Caki2 (cell line): ENCODE measurements at regions not wholly inside any gene's neighbourhood (a gene's known extent, or its start where the extent isn't known, plus 50 kb on each side); places are given as distances from the start of the nearest gene placed in this dataset.

Experiments
- DNase-seq: peaks from one replicate; pipeline ENCODE4 v3.0.0-alpha.2; 2015; ENCODE audit warnings: low read depth
- in situ Hi-C: cut with HindIII; loops from 2 replicates; pipeline ENCODE4 v1.10.0; 2016; ENCODE audit warnings: low sequenced_read_pairs, low pct_unique_long_range_greater_than_20kb, mixed read lengths

DNA sequence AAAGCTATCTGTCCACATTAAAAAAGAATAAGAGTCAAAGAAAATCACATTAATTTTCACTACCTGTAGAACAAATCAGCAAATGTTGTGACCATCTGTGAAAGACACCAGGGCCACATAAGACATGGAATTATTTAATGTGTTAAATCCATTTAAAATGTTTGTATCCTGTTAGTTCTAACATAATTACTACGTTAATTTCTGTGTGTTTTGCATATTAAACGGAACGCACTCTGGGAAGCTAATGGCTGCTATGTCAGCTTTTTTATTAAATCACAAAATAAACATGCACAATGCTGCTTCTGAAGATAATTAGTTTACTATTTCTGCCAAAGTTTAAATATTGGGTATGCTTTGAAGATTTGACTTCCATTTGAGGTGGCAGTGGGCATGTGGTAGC, 1061.2 kb downstream of the CDH11 start:
- in situ Hi-C loops = no loop called here
- no peak for DNase-seq

DNA sequence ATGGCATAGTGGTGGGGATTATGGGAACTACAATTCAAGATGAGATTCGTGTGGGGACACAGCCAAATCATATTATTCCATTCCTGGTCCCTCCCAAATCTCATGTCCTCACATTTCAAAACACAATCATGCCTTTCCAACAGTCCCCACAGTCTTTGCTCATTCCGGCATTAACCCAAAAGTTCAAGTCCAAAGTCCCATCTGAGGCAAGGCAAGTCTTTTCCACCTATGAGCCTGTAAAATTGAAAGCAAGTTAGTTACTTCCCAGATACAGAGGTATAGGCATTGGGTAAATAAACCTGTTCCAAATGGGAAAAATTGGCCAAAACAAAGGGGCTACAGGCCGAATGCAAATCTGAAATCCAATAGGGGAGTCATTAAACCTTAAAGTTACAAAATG, 1063.2 kb downstream of the CDH11 start:
- in situ Hi-C loops = no loop called here

DNA sequence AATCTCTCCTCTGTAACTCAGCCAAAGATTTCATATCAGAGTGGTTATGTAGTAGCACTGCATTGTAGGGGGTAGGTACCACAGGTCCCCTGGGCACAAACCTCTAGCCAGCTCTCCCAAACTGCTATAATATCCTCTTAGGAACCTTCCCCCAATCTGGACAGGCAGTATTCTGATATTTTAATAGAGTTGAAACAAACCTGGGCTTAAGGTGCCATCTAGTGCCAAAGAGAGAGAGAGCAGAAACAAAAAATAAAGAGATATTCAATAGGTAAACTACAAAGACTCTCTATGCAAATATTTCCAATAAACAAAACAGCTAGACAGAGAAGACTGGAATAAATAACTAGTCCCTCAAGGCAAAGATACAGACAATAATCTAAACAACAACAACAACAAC, 1070.0 kb downstream of the CDH11 start:
- DNase-seq = peak; percentile 19
- in situ Hi-C loops = no loop called here

More for the DNA sequence above, 1063.2 kb downstream of the CDH11 start:
- DNase-seq = no peak

GRCh38 chr16:64047878-64048277, 1074.0 kb downstream of the CDH11 start:
- in situ Hi-C loops = no loop called here
- DNase-seq = no peak

DNA sequence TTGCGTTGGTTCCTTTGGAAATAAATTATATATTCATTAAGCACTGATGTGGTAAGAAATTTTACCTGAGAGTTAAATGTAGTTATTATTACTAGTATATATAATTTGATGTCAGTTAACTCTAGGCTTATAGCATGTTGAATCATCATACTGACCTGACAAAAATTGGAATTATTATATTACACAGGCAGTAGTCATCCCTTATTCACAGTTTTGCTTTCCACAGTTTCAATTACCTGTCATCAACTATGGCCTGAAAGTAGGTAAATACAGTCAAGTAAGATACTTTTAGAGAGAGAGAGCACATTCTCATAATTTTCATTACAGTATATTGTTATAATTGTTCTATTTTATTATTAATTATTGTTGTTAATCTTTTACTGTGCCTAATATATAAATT, 1074.7 kb downstream of the CDH11 start:
- no peak for DNase-seq
- in situ Hi-C loops = no loop called here

DNA sequence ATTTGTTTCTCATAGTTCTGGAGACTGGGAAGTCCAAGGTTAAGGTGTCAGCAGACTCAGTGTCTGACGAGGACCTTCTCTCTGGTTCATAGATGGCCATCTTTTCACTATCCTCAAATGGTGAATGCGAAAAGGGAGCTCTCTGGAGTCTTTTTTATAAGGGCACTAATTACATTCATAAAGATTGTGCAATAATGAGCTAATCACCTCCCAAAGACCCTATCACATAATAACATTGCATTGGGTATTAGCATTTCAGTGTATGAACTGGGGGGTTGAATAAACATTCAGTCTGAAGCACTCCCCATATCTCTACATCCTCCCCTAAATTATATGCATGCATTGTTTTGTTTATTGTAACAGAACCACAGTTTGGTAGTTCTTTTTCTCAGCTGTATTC, 1086.5 kb downstream of the CDH11 start:
- DNase-seq = no peak
- in situ Hi-C loops = no loop called here

- in situ Hi-C loops = no loop called here
- DNase-seq = no peak
These were observed 1102.5 kb downstream of the CDH11 start for GRCh38 chr16:64019339-64019738.

- in situ Hi-C loops = no loop called here
- DNase-seq = no peak
These were observed 1104.1 kb downstream of the CDH11 start for GRCh38 chr16:64017796-64018195.

DNA sequence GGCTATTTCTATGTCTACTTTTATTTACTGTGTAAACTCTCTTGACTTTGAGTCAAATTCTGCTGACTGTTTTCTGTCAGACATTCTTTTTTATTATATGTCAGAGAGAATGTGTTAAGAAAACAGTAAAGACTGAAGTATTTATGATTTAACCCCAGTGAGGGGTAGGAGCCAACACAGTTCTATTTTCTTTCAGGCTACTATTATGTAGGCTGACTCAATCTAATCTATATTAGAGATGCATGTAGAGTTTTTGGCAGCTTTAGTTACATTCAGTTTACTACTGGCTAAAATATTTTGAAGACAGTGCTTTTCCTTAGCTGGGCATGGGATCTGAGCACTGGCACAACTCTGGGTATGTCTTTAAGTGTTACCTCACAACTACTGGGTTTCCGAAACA, 1108.0 kb downstream of the CDH11 start:
- no peak for DNase-seq
- in situ Hi-C loops = no loop called here

DNA sequence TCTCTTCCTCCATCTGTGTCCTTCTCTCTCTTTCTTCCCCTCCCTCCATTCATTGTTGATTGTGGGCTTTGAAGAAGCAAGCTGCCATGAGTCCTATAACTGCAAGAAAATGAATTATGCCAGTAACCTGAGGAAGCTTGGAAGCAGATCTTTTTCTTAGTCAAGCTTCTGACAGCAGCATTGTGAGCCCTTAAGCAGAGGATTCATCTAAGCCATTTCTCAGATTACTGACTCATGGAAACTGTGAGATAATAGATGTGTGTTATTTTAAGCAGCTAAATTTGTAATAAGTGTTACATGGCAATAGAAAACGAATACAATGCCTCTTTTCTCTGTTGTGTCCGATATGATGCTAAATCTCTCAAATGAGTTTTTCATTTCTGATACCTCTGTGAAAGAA, 1109.7 kb downstream of the CDH11 start:
- DNase-seq = no peak
- in situ Hi-C loops = no loop called here

- in situ Hi-C loops = no loop called here
These were observed 1110.2 kb downstream of the CDH11 start for GRCh38 chr16:64011650-64012049.

DNA sequence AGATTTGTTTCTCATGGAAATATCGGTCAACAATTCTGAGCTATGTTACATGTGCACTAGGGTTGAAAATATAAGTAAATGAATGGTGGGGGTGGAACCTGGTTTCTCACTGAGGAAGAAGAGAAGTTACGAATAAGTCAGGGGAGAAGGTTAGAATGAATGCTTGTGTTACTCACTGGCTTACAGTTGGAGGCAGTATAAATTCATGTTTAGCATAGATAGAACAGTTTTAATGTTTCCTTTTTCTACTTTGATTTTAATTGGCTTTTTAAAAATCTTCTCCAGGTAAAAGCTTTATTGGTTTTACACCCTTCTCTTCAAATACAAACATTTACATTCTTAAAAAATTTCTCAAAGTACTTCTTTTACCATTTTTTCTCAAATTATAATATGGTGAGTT, 1113.7 kb downstream of the CDH11 start:
- in situ Hi-C loops = no loop called here
- no peak for DNase-seq

More at GRCh38 chr16:64011650-64012049, 1110.2 kb downstream of the CDH11 start:
- no peak for DNase-seq

DNA sequence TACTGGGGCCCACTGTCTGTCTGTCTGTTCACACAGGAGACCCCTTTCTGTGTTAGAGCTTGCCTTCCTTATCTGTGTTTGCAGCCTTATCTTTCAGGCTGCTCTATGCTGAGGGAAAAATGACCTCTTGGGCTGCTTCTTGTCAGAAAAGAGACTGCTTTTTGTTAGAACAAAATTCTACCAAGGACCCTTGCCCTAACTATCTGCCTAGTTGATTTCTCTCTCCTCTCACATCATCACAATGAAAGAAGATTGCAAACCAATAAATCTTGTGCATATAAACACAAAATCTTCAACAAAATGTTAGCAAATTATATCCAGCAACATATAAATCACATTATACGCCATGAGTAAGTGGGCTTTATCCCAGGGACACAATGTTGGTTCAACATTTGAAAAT, 1117.7 kb downstream of the CDH11 start:
- DNase-seq = no peak
- in situ Hi-C loops = no loop called here

DNA sequence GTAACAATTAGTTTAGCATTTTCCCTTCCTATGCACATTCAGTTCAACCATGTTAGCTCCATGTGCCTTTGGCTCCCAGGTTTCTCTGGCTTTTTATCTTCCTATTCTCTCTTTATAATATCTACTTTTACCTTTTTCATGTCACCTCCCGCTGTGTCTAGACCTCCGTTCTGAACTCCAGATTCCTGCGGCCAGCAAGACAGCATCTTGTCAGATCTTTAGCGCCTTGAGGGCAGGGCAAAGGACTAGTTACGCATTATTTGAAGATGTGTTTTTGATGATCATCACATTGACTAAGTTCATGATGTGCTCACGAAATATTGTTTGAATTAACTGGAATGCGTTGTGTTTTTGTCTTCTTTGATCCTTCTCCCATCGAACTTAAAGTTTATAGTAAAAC, 1126.8 kb downstream of the CDH11 start:
- DNase-seq = no peak
- in situ Hi-C loops = no loop called here

DNA sequence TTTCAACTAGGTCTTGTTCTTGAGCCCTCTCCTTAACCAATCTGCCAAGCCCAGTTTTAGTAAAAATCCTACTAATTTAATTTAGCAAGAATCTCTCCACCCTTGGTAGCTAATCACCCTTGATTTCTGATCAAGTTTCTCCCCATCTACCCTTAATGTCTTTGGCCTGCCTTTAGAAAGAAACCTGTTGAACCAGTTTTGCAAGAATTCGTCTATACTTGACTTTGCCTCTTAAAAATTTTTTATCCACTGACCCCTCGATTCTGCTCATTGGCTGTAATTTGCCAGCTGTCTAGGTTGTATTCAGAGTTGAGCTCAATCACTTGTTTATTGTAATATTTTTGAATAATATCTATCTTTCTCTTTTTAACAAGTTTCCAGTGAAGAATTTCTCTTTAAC, 1138.5 kb downstream of the CDH11 start:
- in situ Hi-C loops = no loop called here
- DNase-seq = no peak

DNA sequence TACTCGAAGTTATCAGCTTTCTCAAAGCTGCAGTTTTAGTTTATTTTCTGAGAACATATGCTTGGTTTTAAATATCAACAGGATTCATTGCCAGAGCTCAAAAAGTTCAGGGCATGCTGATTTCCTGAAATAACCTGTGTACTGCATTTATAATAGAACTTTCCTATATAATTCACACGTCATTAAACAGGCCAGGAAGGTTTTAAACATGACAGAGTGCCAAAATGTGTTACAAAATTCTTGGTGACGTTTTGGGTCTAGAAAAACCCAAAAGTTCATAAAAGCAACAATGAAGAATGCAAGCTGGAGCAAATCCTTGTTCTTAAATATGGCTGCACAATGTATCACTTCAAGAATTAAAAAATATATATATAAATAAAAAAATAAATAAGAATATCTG, 1139.1 kb downstream of the CDH11 start:
- no peak for DNase-seq
- in situ Hi-C loops = no loop called here

- no peak for DNase-seq
- in situ Hi-C loops = no loop called here
These were observed 1139.8 kb downstream of the CDH11 start for GRCh38 chr16:63982110-63982509.

GRCh38 chr16:63981639-63982038, 1140.2 kb downstream of the CDH11 start:
- DNase-seq = no peak
- in situ Hi-C loops = no loop called here

DNA sequence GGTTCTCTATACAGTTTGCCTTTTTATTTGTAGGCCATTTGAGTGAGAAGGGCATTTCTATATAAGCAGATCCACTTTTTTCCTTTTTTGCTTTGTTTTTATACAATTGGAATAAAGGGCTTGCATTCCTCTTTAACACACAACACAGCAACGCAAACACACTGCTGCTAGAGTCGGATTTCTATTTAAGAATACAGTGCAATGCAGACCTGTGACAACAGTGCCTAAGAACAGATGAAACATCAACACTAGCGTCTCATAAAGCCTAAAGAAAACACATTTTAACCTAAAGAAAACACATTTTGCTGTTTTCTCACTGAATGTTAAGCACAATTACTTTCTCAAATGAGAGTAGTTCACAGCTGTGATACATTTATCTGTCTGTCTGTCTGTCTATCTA, 1141.1 kb downstream of the CDH11 start:
- no peak for DNase-seq
- in situ Hi-C loops = no loop called here

DNA sequence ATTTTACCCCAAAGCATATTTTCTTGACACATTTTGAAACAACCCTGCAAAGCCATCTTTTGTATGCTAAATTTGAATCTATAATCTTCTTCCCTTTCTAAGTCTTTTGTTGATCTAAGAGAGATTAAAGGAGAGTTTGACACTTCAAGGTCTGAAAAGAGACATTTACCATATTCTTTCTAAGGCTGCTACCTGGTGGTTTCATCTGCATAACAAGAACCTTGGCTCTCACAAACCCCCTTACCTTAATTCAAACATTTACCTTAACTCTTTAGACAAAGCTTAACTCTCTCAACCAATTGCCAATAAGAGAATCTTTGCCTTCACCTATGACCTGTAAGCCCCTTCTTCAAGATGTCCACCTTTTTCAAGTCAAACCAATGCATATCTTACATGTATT, 1143.6 kb downstream of the CDH11 start:
- in situ Hi-C loops = no loop called here

GRCh38 chr16:63976345-63976744, 1145.5 kb downstream of the CDH11 start:
- no peak for DNase-seq
- in situ Hi-C loops = no loop called here

More for the DNA sequence above, 1143.6 kb downstream of the CDH11 start:
- DNase-seq = no peak
